HEK293 (cell line): ENCODE measurements at regions not wholly inside any gene's neighbourhood (a gene's known extent, or its start where the extent isn't known, plus 50 kb on each side); places are given as distances from the start of the nearest gene placed in this dataset.

ENCODE experiments used
- CTCF ChIA-PET: fragments of 350-600 bp; formaldehyde crosslinking; extraction: SDS; loops from one replicate; lab custom pipeline; 2021; ENCODE audit warnings: antibody characterized with exemption; lab: Yijun Ruan, JAX
- POLR2A ChIA-PET: fragments of 300-600 bp; formaldehyde crosslinking; extraction: SDS; loops from one replicate; lab custom pipeline; 2020; ENCODE audit warnings: antibody characterized with exemption, inconsistent platforms; lab: Yijun Ruan, JAX
- H3K27ac ChIP-seq: fragments of 200-500 bp; sonication (Bioruptor generic); 2 replicates; pipeline ENCODE4 v1.5.1; 2014; ENCODE audit warnings: low read depth, low read length, control low read depth, inconsistent platforms; ENCODE audit errors: extremely low read depth
- H3K36me3 ChIP-seq, 2 experiments: fragments of 200-500 bp in 1 of 2; sonication (Bioruptor generic) in 1 of 2; 1 replicate in 1 of 2; 2 replicates in 1 of 2; pipeline ENCODE4 v1.5.1; 2014 to 2017; ENCODE audit warnings: inconsistent platforms in 2 of 2, low read length in 2 of 2; ENCODE audit not compliant: control insufficient read depth in 2 of 2, insufficient read depth in 1 of 2
- H3K4me1 ChIP-seq: fragments of 200-500 bp; sonication (Bioruptor generic); 2 replicates; pipeline ENCODE4 v1.5.1; 2014; ENCODE audit warnings: mild to moderate bottlenecking, low read length, inconsistent platforms; ENCODE audit not compliant: control insufficient read depth, insufficient read depth
- H3K4me3 ChIP-seq: 2 replicates; pipeline ENCODE4 v1.5.1; 2011; ENCODE audit warnings: low read depth, mild to moderate bottlenecking, control low read depth, low read length, moderate library complexity
- H3K9me3 ChIP-seq: fragments of 200-500 bp; sonication (Bioruptor generic); 2 replicates; pipeline ENCODE4 v1.5.1; 2014; ENCODE audit warnings: low read depth, low read length, inconsistent platforms; ENCODE audit not compliant: control insufficient read depth, insufficient read depth
- IKZF3 ChIP-seq: fragments of 450-650 bp; IDR thresholded peaks from 2 replicates; pipeline ENCODE4 v1.5.0; 2018; ENCODE audit warnings: missing biosample characterization, mild to moderate bottlenecking, missing genetic modification characterization, moderate library complexity
- OVOL3 ChIP-seq: fragments of 450-650 bp; formaldehyde crosslinking; IDR thresholded peaks from 2 replicates; pipeline ENCODE4 v1.5.1; 2016; ENCODE audit warnings: missing biosample characterization, missing genetic modification characterization
- PRDM4 ChIP-seq: fragments of 450-650 bp; formaldehyde crosslinking; IDR thresholded peaks from 2 replicates; pipeline ENCODE4 v1.5.1; 2017; ENCODE audit warnings: missing biosample characterization, missing genetic modification characterization
- SCRT1 ChIP-seq: fragments of 450-650 bp; formaldehyde crosslinking; IDR thresholded peaks from 2 replicates; pipeline ENCODE4 v1.5.1; 2016; ENCODE audit warnings: missing biosample characterization, missing genetic modification characterization, borderline replicate concordance
- SP2 ChIP-seq: fragments of 450-650 bp; formaldehyde crosslinking; IDR thresholded peaks from 2 replicates; pipeline ENCODE4 v1.5.1; 2016; ENCODE audit warnings: missing biosample characterization, missing genetic modification characterization
- TSHZ1 ChIP-seq: fragments of 450-650 bp; formaldehyde crosslinking; IDR thresholded peaks from 2 replicates; pipeline ENCODE4 v1.5.1; 2016; ENCODE audit warnings: missing biosample characterization, missing genetic modification characterization, borderline replicate concordance
- WT1 ChIP-seq: fragments of 450-650 bp; formaldehyde crosslinking; IDR thresholded peaks from 2 replicates; pipeline ENCODE4 v1.5.1; 2016; ENCODE audit warnings: missing biosample characterization, missing genetic modification characterization
- ZBTB1 ChIP-seq: fragments of 450-650 bp; formaldehyde crosslinking; IDR thresholded peaks from 2 replicates; pipeline ENCODE4 v1.5.1; 2016; ENCODE audit warnings: missing biosample characterization, missing genetic modification characterization
- ZFP37 ChIP-seq: fragments of 450-650 bp; formaldehyde crosslinking; IDR thresholded peaks from 2 replicates; pipeline ENCODE4 v1.5.1; 2016; ENCODE audit warnings: missing biosample characterization, missing genetic modification characterization
- ZNF16 ChIP-seq: fragments of 450-650 bp; formaldehyde crosslinking; IDR thresholded peaks from 2 replicates; pipeline ENCODE4 v1.5.1; 2016; ENCODE audit warnings: low read depth, missing biosample characterization, missing genetic modification characterization
- ZNF214 ChIP-seq: fragments of 450-650 bp; formaldehyde crosslinking; IDR thresholded peaks from 2 replicates; pipeline ENCODE4 v1.5.1; 2017; ENCODE audit warnings: missing biosample characterization, mild to moderate bottlenecking, missing genetic modification characterization, borderline replicate concordance
- ZNF302 ChIP-seq: fragments of 450-650 bp; formaldehyde crosslinking; IDR thresholded peaks from 2 replicates; pipeline ENCODE4 v1.5.1; 2016; ENCODE audit warnings: missing biosample characterization, missing genetic modification characterization, low read depth
- ZNF426 ChIP-seq: fragments of 450-650 bp; formaldehyde crosslinking; IDR thresholded peaks from 2 replicates; pipeline ENCODE4 v1.5.1; 2017; ENCODE audit warnings: missing biosample characterization, missing genetic modification characterization, mild to moderate bottlenecking, inconsistent platforms, moderate library complexity
- ZNF449 ChIP-seq: fragments of 450-650 bp; formaldehyde crosslinking; IDR thresholded peaks from 2 replicates; pipeline ENCODE4 v1.5.1; 2017; ENCODE audit warnings: missing biosample characterization, mild to moderate bottlenecking, missing genetic modification characterization, moderate library complexity
- ZNF600 ChIP-seq: fragments of 450-650 bp; formaldehyde crosslinking; IDR thresholded peaks from 2 replicates; pipeline ENCODE4 v1.5.1; 2016; ENCODE audit warnings: missing biosample characterization, missing genetic modification characterization
- ZNF692 ChIP-seq: fragments of 450-650 bp; formaldehyde crosslinking; IDR thresholded peaks from 2 replicates; pipeline ENCODE4 v1.5.1; 2016; ENCODE audit warnings: missing biosample characterization, missing genetic modification characterization
- ZNF768 ChIP-seq: fragments of 450-650 bp; formaldehyde crosslinking; IDR thresholded peaks from 2 replicates; pipeline ENCODE4 v1.5.1; 2018; ENCODE audit warnings: missing biosample characterization, mild to moderate bottlenecking, missing genetic modification characterization
- ZSCAN23 ChIP-seq: fragments of 450-650 bp; formaldehyde crosslinking; IDR thresholded peaks from 2 replicates; pipeline ENCODE4 v1.5.1; 2016; ENCODE audit warnings: missing biosample characterization, missing genetic modification characterization
- ZSCAN4 ChIP-seq: fragments of 450-650 bp; formaldehyde crosslinking; IDR thresholded peaks from 2 replicates; pipeline ENCODE4 v1.5.1; 2017; ENCODE audit warnings: missing biosample characterization, missing genetic modification characterization

GRCh38 chr21:17712887-17713286 lies 100.2 kb upstream of the BTG3 start (continued):
- no peak for TF ChIP-seq PRDM4 (tag by site-specific recombination)
- no peak for TF ChIP-seq ZNF302 (tag by site-specific recombination)
- no peak for TF ChIP-seq ZNF768 (tag by site-specific recombination)
- TF ChIP-seq ZNF214 (tag by site-specific recombination) = no peak

- Histone ChIP-seq H3K4me1 (no peaks in the 10 kb centered on the region), H3K4me3 (no peak overlapping the region), H3K27ac (no peak overlapping the region), H3K9me3 (no peaks in the 10 kb centered on the region), H3K36me3 (no peaks in the 10 kb centered on the region)
- ChIA-PET CTCF (interaction anchor here (1.1 to 1.6 kb wide), 3 partner anchors 23 to 33 kb away, joined by 3 to 5 read pairs (median 4); no protein-coding TSS in a partner anchor), POLR2A (no interaction called here)
- TF ChIP-seq OVOL3 (no peak), ZBTB1 (tag by site-specific recombination) (no peak), ZSCAN23 (tag by site-specific recombination) (no peak), ZNF600 (tag by site-specific recombination) (no peak), TSHZ1 (no peak), ZNF16 (tag by site-specific recombination) (no peak), SCRT1 (tag by site-specific recombination) (no peak), SP2 (tag by site-specific recombination) (no peak), ZNF426 (tag by site-specific recombination) (no peak)
These were observed 99.2 kb upstream of the BTG3 start for GRCh38 chr21:17711896-17712295.

GRCh38 chr21:17709266-17709611 lies 96.5 kb upstream of the BTG3 start:
- H3K4me1 ChIP-seq = no peaks in the 10 kb centered on the region
- no peaks in the 10 kb centered on the region for H3K36me3 ChIP-seq
- ChIA-PET CTCF (interaction anchor here (0.7 kb wide), 1 partner anchor 168 kb away, joined by 3 read pairs; no protein-coding TSS in a partner anchor), POLR2A (no interaction called here)
- no peak overlapping the region for H3K4me3 ChIP-seq
- H3K27ac ChIP-seq = no peak overlapping the region
- H3K9me3 ChIP-seq = no peaks in the 10 kb centered on the region
- no peak for TF ChIP-seq ZSCAN4 (tag by site-specific recombination)
- no peak for TF ChIP-seq ZNF449 (tag by site-specific recombination)
- TF ChIP-seq WT1 (tag by site-specific recombination) = no peak
- no peak for TF ChIP-seq ZFP37 (tag by site-specific recombination)
- no peak for TF ChIP-seq ZNF692
- TF ChIP-seq IKZF3 (tag by site-specific recombination) = no peak
